ENCODE measurements at regions not wholly inside any gene's neighbourhood (a gene's known extent, or its start where the extent isn't known, plus 50 kb on each side); places are given as distances from the start of the nearest gene placed in this dataset.

DNA sequence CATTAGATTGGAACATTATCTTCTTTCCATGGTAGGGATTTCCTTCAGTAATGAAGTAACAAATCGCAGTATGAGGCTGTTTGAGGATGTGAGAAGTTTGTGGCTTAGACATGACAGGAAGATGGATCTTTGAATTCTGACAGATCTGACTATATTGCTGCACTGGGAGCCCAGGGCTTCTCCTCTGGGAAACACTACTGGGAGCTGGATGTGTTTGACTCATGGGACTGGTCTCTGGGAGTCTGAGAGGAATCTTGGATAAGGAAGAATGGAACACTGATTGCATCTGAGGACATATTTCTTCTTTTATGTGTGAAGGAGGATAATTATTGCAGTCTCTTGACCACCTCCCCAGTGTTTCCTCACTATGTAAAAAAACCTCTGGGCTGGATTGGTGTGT is 77.2 kb upstream of the ST6GAL2 start:
- Histone ChIP-seq H3K27me3 (ENCODE audit: control insufficient read depth in 1 of 2, insufficient read depth in 2 of 2, low read length in 2 of 2) (no peaks in the 10 kb centered on the region), H3K4me3 (ENCODE audit: low read length) (no peak overlapping the region), H3K36me3 (ENCODE audit: insufficient read depth, low read length) (no peaks in the 10 kb centered on the region), H3K9me3 (ENCODE audit: control insufficient read depth in 1 of 2, insufficient read depth in 1 of 2, low read length in 2 of 2) (peaks cover 0 to 6% of the 10 kb centered on the region in 2 experiments), H3K4me1 (ENCODE audit: insufficient read depth, low read length) (no peaks in the 10 kb centered on the region), H3K27ac (ENCODE audit: low read depth in 1 of 2, low read length in 2 of 2) (no peak overlapping the region)
- no peak for DNase-seq
- POLR2A ChIA-PET = no interaction called here
- no peak for ATAC-seq (ENCODE audit: poor library complexity)
- no peak overlapping the region for H3K27ac Mint-ChIP-seq
- intact Hi-C loops (cut with DNase I, micrococcal nuclease) = no loop called here
- H3K4me3 Mint-ChIP-seq = no peak overlapping the region
- no peak for TF ChIP-seq CTCF (IDR thresholded peaks at IDR 0.05)
- no peaks in the 10 kb centered on the region for H3K4me1 Mint-ChIP-seq (ENCODE audit: low read depth)
- no peaks in the 10 kb centered on the region for H3K36me3 Mint-ChIP-seq (ENCODE audit: low read depth)
- CTCF ChIA-PET = no interaction called here
- H3K9me3 Mint-ChIP-seq = no peaks in the 10 kb centered on the region
- H3K27me3 Mint-ChIP-seq = no peaks in the 10 kb centered on the region

GRCh38 chr2:106963893-106964292 is 77.9 kb upstream of the ST6GAL2 start:
- no peak for TF ChIP-seq CTCF (IDR thresholded peaks at IDR 0.05)
- ChIA-PET POLR2A (no interaction called here), CTCF (no interaction called here)
- ATAC-seq (ENCODE audit: poor library complexity) = no peak
- Mint-ChIP-seq H3K4me3 (no peak overlapping the region), H3K9me3 (no peaks in the 10 kb centered on the region), H3K27ac (no peak overlapping the region), H3K27me3 (no peaks in the 10 kb centered on the region), H3K4me1 (ENCODE audit: low read depth) (no peaks in the 10 kb centered on the region), H3K36me3 (ENCODE audit: low read depth) (no peaks in the 10 kb centered on the region)
- intact Hi-C loops (cut with DNase I, micrococcal nuclease) = no loop called here
- Histone ChIP-seq H3K27me3 (ENCODE audit: control insufficient read depth in 1 of 2, insufficient read depth in 2 of 2, low read length in 2 of 2) (no peaks in the 10 kb centered on the region), H3K9me3 (ENCODE audit: control insufficient read depth in 1 of 2, insufficient read depth in 1 of 2, low read length in 2 of 2) (peaks cover 0 to 6% of the 10 kb centered on the region in 2 experiments), H3K36me3 (ENCODE audit: insufficient read depth, low read length) (no peaks in the 10 kb centered on the region), H3K4me1 (ENCODE audit: insufficient read depth, low read length) (no peaks in the 10 kb centered on the region), H3K4me3 (ENCODE audit: low read length) (no peak overlapping the region), H3K27ac (ENCODE audit: low read depth in 1 of 2, low read length in 2 of 2) (no peak overlapping the region)
- DNase-seq = no peak

DNA sequence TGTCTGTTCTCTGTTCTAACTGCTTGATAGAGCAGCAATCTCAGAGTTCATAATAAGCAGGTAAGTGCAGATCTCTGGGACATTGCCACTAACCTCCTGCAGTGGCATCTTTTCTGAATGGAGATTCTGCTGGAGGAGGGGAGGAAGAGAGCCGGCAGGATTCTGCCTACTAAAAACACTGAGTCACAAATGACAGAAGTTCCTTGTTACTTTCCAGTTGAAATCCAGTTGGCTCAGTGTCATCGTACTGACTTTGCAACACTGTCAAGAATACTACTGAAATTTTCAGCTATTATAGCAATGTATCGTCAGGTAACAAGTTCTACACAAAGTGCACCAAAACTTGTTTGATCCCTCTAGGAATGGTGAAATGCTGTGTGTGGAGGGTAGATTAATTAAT is 79.6 kb upstream of the ST6GAL2 start:
- no peaks in the 10 kb centered on the region for H3K36me3 ChIP-seq (ENCODE audit: insufficient read depth, low read length)
- H3K27ac Mint-ChIP-seq = no peak overlapping the region
- DNase-seq (no peak), ATAC-seq (ENCODE audit: poor library complexity) (no peak)
- ChIA-PET POLR2A (no interaction called here), CTCF (no interaction called here)
- no peaks in the 10 kb centered on the region for H3K27me3 Mint-ChIP-seq
- no peaks in the 10 kb centered on the region for H3K9me3 Mint-ChIP-seq
- no peaks in the 10 kb centered on the region for H3K4me1 Mint-ChIP-seq (ENCODE audit: low read depth)
- TF ChIP-seq CTCF (IDR thresholded peaks at IDR 0.05) = no peak
- H3K4me3 Mint-ChIP-seq = no peak overlapping the region
- H3K27ac ChIP-seq (ENCODE audit: low read depth in 1 of 2, low read length in 2 of 2) = no peak overlapping the region
- H3K36me3 Mint-ChIP-seq (ENCODE audit: low read depth) = no peaks in the 10 kb centered on the region
- intact Hi-C loops (cut with DNase I, micrococcal nuclease) = no loop called here
- H3K27me3 ChIP-seq (ENCODE audit: control insufficient read depth in 1 of 2, insufficient read depth in 2 of 2, low read length in 2 of 2) = no peaks in the 10 kb centered on the region
- peaks cover 0 to 6% of the 10 kb centered on the region in 2 experiments for H3K9me3 ChIP-seq (ENCODE audit: control insufficient read depth in 1 of 2, insufficient read depth in 1 of 2, low read length in 2 of 2)
- H3K4me3 ChIP-seq (ENCODE audit: low read length) = no peak overlapping the region
- H3K4me1 ChIP-seq (ENCODE audit: insufficient read depth, low read length) = no peaks in the 10 kb centered on the region
